NCI-H2107 (cell line): ENCODE measurements at regions not wholly inside any gene's neighbourhood (a gene's known extent, or its start where the extent isn't known, plus 50 kb on each side); places are given as distances from the start of the nearest gene placed in this dataset.

Experiments
- DNase-seq: peaks from one replicate; lab custom pipeline; 2025; lab: John Stamatoyannopoulos, UW

- no peak for DNase-seq
These were observed 81.7 kb upstream of the SEC11C start for GRCh38 chr18:59057969-59058368.

GRCh38 chr18:59059140-59059539 lies 80.5 kb upstream of the SEC11C start:
- DNase-seq: no peak

GRCh38 chr18:59060551-59060950 lies 79.1 kb upstream of the SEC11C start:
- DNase-seq: no peak

GRCh38 chr18:59061914-59062642 lies 77.6 kb upstream of the SEC11C start:
- no peak for DNase-seq

- no peak for DNase-seq
These were observed 77.1 kb upstream of the SEC11C start for GRCh38 chr18:59062643-59063006.

GRCh38 chr18:59063300-59063906 lies 76.3 kb upstream of the SEC11C start:
- no peak for DNase-seq

- DNase-seq: no peak
These were observed 75.8 kb upstream of the SEC11C start for GRCh38 chr18:59063912-59064311.

GRCh38 chr18:59065684-59066083 lies 74.0 kb upstream of the SEC11C start:
- DNase-seq: no peak

- no peak for DNase-seq
These were observed 71.8 kb upstream of the SEC11C start for GRCh38 chr18:59067873-59068272.

- no peak for DNase-seq
These were observed 71.2 kb upstream of the SEC11C start for GRCh38 chr18:59068276-59069071.

GRCh38 chr18:59070181-59070912 lies 69.3 kb upstream of the SEC11C start:
- DNase-seq: peak; percentile 52

GRCh38 chr18:59072727-59073421 lies 66.8 kb upstream of the SEC11C start:
- DNase-seq: no peak

GRCh38 chr18:59075923-59076322 lies 63.8 kb upstream of the SEC11C start:
- DNase-seq: no peak

- no peak for DNase-seq
These were observed 60.4 kb upstream of the SEC11C start for GRCh38 chr18:59079264-59079663.

- DNase-seq: peak; percentile 74
These were observed 59.8 kb upstream of the SEC11C start for GRCh38 chr18:59079687-59080501.

- no peak for DNase-seq
These were observed 56.4 kb upstream of the SEC11C start for GRCh38 chr18:59083136-59083818.

- no peak for DNase-seq
These were observed 54.4 kb upstream of the SEC11C start for GRCh38 chr18:59085126-59085794.

GRCh38 chr18:59085797-59086196 lies 53.9 kb upstream of the SEC11C start:
- DNase-seq: no peak

GRCh38 chr18:59086522-59086921 lies 53.2 kb upstream of the SEC11C start:
- DNase-seq: no peak

GRCh38 chr18:59087391-59087790 lies 52.3 kb upstream of the SEC11C start:
- no peak for DNase-seq
